ENCODE measurements at regions not wholly inside any gene's neighbourhood (a gene's known extent, or its start where the extent isn't known, plus 50 kb on each side); places are given as distances from the start of the nearest gene placed in this dataset.

DNA sequence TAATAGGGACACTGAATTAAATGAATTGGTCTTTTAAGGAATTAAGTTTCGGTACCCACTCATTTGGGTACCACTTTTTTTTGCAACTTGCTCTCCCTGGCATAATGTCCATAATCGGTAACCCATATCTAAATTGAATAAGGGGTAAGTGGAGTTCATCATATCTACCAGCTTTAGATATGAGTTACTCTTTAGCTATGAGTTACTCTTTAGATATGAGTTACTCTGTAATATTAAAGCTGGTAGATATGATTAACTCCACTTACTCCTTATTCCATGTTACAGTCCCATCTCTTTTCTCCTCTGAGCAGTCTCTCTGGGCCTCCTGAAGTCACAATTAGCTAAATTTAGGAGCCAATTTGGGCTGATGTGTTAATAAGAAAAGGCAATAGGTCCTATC is 85.7 kb downstream of the TEX13C start:
- no peak for TF ChIP-seq CTCF (IDR thresholded peaks at IDR 0.05)
- no peak for TF ChIP-seq EP300 (IDR thresholded peaks at IDR 0.05)
- TF ChIP-seq POLR2A (IDR thresholded peaks at IDR 0.05): no peak
